Tibial nerve (tissue), 3 donors: ENCODE measurements at regions not wholly inside any gene's neighbourhood (a gene's known extent, or its start where the extent isn't known, plus 50 kb on each side); places are given as distances from the start of the nearest gene placed in this dataset.

Experiments used
- POLR2A ChIP-seq, 2 donors: fragments of 450-650 bp; IDR thresholded peaks; one replicate each; pipeline ENCODE4 v1.6.1; 2017; ENCODE audit warnings: antibody characterized with exemption in 2 of 2, mild to moderate bottlenecking in 2 of 2, moderate library complexity in 2 of 2
- TF ChIP-seq, protein P1 (sequence below), 5 experiments: fragments of 200-600 bp in 3 of 5; fragments of 450-650 bp in 2 of 5; sonication (generic) in 3 of 5; IDR thresholded peaks; one replicate each; pipeline ENCODE4 v1.5.1; 2016 to 2019; ENCODE audit warnings: antibody characterized with exemption in 5 of 5, mild to moderate bottlenecking in 3 of 5, moderate library complexity in 2 of 5

- TF ChIP-seq, protein P1, sequence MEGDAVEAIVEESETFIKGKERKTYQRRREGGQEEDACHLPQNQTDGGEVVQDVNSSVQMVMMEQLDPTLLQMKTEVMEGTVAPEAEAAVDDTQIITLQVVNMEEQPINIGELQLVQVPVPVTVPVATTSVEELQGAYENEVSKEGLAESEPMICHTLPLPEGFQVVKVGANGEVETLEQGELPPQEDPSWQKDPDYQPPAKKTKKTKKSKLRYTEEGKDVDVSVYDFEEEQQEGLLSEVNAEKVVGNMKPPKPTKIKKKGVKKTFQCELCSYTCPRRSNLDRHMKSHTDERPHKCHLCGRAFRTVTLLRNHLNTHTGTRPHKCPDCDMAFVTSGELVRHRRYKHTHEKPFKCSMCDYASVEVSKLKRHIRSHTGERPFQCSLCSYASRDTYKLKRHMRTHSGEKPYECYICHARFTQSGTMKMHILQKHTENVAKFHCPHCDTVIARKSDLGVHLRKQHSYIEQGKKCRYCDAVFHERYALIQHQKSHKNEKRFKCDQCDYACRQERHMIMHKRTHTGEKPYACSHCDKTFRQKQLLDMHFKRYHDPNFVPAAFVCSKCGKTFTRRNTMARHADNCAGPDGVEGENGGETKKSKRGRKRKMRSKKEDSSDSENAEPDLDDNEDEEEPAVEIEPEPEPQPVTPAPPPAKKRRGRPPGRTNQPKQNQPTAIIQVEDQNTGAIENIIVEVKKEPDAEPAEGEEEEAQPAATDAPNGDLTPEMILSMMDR (IDR thresholded peaks at IDR 0.05): no peak
- no peak for TF ChIP-seq POLR2A (IDR thresholded peaks at IDR 0.05)
Measured at GRCh38 chr10:28431139-28431538, 101.8 kb upstream of the WAC start.
